ENCODE measurements at regions not wholly inside any gene's neighbourhood (a gene's known extent, or its start where the extent isn't known, plus 50 kb on each side); places are given as distances from the start of the nearest gene placed in this dataset.

GRCh38 chr6:95767897-95768463, 190.6 kb downstream of the MANEA start:
- Histone ChIP-seq H3K18ac (ENCODE audit: insufficient read length, low read depth, low read length) (no peak overlapping the region), H2BK5ac (ENCODE audit: insufficient read length, low read length) (no peak overlapping the region), H4K8ac (replicated peaks; ENCODE audit: insufficient read length, low read depth, low read length) (no peak overlapping the region), H2AK5ac (ENCODE audit: insufficient read length, low read length) (no peak overlapping the region), H3K4ac (ENCODE audit: low read depth, low read length) (no peak overlapping the region), H3K4me1 (ENCODE audit: insufficient read depth, low read length) (no peaks in the 10 kb centered on the region), H3K23me2 (ENCODE audit: insufficient read length, low read depth, low read length, poor library complexity, severe bottlenecking) (no peaks in the 10 kb centered on the region), H2BK12ac (ENCODE audit: insufficient read length, low read depth, low read length) (no peak overlapping the region), H3K27me3 (ENCODE audit: insufficient read depth, low read length) (no peaks in the 10 kb centered on the region), H3K9ac (ENCODE audit: extremely low read depth, insufficient read length, low read length) (no peak overlapping the region), H3K23ac (ENCODE audit: insufficient read length, low read depth, low read length) (no peak overlapping the region), H2BK20ac (ENCODE audit: low read depth, low read length, poor library complexity, severe bottlenecking) (no peak overlapping the region), H3K9me3 (ENCODE audit: control insufficient read depth, low read depth, low read length) (no peaks in the 10 kb centered on the region), H3K79me1 (ENCODE audit: insufficient read depth, low read depth, low read length, poor library complexity, severe bottlenecking) (no peaks in the 10 kb centered on the region), H3K79me2 (ENCODE audit: insufficient read depth, low read length) (no peaks in the 10 kb centered on the region), H3K27ac (ENCODE audit: insufficient read length, low read depth, low read length) (no peak overlapping the region), H4K91ac (ENCODE audit: insufficient read length, low read depth, low read length) (no peak overlapping the region), H2BK120ac (ENCODE audit: low read depth, low read length, poor library complexity, severe bottlenecking) (no peak overlapping the region), H4K20me1 (ENCODE audit: control insufficient read depth, insufficient read depth, insufficient read length) (no peaks in the 10 kb centered on the region), H3K56ac (ENCODE audit: insufficient read length, low read depth, low read length) (no peak overlapping the region), H3K4me2 (ENCODE audit: insufficient read depth, insufficient read length, low read length) (no peak overlapping the region), H2BK15ac (ENCODE audit: low read depth, low read length) (no peak overlapping the region), H4K5ac (ENCODE audit: insufficient read length, low read depth, low read length) (no peak overlapping the region), H3K14ac (ENCODE audit: insufficient read depth, low read length) (no peak overlapping the region), H2AFZ (ENCODE audit: low read length) (no peak overlapping the region), H3T11ph (ENCODE audit: low read length) (no peak overlapping the region)
- Mint-ChIP-seq H3K4me1 (peaks cover 2% of the 10 kb centered on the region in 2 experiments; a peak in 2 of 4 replicates), H3K27me3 (ENCODE audit: low read depth) (peaks cover 2% of the 10 kb centered on the region; the same call in 1 of the 2 replicates), H3K4me3 (no peak overlapping the region), H3K36me3 (ENCODE audit: insufficient read depth in 1 of 3, low read depth in 3 of 3) (no peaks in the 10 kb centered on the region), H3K9me3 (no peaks in the 10 kb centered on the region), H3K27ac (no peak overlapping the region)
- WGBS (ENCODE audit: extremely low coverage, insufficient read length, low lambda C conversion rate): 100% methylated on average over 1 of the region's 4 CpGs
- TF ChIP-seq, protein P1, sequence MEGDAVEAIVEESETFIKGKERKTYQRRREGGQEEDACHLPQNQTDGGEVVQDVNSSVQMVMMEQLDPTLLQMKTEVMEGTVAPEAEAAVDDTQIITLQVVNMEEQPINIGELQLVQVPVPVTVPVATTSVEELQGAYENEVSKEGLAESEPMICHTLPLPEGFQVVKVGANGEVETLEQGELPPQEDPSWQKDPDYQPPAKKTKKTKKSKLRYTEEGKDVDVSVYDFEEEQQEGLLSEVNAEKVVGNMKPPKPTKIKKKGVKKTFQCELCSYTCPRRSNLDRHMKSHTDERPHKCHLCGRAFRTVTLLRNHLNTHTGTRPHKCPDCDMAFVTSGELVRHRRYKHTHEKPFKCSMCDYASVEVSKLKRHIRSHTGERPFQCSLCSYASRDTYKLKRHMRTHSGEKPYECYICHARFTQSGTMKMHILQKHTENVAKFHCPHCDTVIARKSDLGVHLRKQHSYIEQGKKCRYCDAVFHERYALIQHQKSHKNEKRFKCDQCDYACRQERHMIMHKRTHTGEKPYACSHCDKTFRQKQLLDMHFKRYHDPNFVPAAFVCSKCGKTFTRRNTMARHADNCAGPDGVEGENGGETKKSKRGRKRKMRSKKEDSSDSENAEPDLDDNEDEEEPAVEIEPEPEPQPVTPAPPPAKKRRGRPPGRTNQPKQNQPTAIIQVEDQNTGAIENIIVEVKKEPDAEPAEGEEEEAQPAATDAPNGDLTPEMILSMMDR (conservative IDR thresholded peaks at IDR 0.05): no peak
- no peak for DNase-seq
